HG02763 (cell line): ENCODE measurements at regions not wholly inside any gene's neighbourhood (a gene's known extent, or its start where the extent isn't known, plus 50 kb on each side); places are given as distances from the start of the nearest gene placed in this dataset.

Experiments
- ATAC-seq: cut with Tn5 transposase; IDR thresholded peaks from one replicate; pipeline ENCODE4 v1.9.1; 2021; ENCODE audit warnings: mild to moderate bottlenecking, moderate library complexity; ENCODE audit not compliant: unreplicated experiment

DNA sequence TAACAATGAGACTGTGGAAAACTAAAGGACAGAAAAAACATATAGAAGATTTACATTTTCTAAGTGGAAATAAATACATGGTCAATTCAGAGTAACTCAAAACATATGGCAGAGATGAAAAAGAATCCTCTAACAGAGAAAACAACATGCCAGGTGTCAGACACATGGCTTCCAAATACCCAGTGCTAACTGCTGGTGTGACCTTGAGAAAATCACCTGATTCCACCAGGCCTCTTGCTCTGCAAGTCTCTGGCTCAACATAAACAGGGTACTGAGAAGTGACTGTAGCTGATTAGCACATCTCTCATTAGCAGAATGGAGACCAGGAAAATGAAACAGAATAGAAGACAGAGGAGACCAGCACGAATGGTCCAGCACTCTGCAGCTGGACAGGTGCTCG lies 210.8 kb downstream of the HNMT start:
- no peak for ATAC-seq

DNA sequence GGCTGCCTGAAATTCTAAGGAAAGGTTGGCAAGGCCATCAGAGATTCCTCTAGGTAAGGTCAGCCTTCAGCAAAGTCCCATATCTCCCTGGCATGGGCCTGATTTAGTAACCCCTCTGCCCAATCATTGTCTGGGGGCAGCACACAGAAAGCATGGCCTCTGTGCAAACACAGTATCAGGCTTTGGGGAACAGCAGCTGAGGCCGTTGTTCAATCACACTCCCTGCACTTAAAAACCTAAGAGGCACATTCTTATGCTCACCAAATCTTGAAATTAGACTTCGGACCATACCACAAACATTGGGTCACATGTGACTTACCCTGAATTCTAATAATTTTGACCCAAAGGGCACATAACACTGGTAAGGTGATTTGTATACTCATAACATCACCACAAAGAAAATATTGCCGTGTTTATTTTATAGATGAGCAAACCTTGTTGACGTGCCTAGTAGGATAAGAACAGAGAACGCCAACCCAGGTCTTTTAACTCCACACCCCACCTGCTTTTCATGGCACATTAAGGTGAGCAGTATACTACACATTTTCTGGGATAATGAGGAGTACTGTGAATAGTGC lies 212.7 kb downstream of the HNMT start:
- ATAC-seq: no peak

DNA sequence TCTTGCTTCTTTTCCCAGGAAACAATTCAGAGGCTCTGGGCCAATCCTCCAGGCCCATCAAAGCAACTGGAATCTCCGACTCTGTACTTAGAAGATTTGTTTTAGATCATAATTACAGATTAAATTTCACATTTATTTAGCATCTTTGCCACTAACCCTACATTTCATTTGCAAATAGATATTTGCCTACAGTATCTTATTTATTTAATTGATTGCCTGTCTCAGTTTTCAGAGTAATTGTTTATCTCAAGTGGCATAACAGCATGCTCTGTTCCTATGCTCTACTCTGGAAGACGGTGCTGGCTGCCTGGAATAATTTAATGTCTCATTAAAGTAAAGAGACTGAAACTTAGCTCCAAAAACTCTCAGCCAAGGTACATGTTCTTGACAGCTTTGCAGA lies 213.4 kb downstream of the HNMT start:
- ATAC-seq: no peak

DNA sequence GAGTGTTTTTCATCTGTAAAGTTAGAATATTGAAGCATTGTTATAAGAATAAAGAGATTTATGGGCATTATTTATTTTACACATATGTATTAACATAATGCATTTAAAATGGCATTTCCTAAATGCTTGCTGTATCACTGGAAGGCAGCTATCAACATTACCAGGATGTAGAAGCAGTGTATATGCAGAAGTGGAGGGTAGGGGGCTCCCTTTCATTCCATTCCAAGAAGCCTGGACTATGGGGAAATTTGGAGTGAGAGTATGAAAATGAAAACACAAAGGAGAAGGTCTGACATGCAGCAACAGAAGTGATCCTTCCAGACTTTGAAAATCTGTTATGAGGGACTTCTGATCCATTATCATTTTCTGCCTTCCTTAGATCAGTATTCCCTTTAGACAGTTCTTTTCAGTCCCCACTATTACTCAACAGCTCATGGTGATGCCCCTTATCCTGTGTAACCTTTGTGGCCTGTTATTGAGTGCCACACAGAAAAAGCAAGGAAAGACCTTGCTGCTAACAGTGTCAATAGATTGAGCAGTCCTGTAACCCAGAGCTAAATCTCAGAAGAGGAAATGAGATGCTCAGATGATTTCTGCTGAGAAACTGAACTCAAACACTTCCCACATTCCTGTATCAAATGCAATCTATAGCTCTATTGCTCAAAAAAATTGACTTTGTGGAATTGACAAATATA lies 216.6 kb downstream of the HNMT start:
- no peak for ATAC-seq

DNA sequence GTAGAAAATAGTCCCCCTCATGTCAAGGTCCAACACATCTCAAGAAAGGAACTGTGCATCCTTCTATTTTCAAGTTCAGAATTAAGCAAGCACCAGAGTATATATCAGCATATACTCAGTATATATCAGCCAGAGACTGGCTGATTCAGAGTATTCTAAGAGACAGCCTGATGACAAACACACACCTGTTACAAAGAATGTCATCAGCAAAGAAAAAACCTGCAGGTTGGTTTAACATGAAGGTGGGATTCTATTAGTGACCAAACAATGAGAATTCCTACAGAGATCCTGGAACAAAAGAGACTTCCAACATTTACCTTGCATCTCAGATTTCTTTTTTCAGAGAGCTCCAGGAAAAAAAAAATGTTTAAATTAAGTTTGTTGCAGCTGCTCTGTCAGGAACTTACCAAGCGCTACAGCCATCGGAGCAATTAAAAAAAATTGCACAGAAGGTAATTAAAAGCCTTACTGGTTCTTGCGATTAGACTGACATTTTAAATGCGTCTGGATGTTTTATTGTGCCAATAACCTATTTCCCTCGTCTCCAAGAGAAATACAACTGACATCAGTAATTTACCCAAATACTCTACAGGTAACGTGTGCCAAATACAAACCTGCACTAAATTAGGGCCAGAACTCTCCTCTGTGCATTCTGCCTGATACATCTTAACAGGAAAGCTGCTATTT lies 218.1 kb downstream of the HNMT start:
- ATAC-seq: no peak

DNA sequence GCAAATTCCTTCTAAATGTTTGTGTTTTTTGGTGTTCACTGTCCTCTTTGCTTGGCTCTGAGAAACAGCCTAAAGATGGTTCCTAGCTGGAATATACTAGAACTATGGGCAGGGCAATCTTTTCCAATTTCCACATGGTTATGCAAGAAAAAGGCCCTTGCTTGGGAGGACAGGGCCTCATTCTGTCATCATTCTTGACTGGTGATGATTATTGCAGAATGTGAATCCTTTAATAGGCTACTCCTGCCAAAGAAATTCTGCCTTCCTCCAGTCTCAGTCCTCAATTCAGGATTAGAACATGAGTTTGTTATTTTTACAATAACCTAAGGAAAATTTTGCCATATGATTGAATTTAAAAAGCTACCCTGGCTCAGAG lies 218.7 kb downstream of the HNMT start:
- ATAC-seq: no peak

DNA sequence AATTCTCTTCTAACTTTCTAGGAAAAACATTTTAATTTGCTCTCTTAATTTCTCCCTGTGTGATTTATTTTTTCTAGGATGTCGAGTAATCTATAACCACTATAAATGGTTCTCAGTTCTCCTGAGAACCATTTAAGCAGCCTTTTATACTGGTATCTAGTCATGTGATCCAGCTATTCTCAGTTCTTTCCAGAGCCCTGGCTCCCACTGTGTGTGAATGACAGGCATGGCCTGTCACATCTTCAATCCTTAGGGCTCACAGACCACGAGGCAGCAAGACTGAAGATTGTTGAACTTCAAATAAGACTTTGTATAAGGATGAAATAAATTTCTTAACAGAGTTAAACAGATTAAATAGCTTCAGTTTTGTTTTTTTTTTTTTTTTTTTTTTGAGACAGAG lies 219.4 kb downstream of the HNMT start:
- ATAC-seq: no peak

DNA sequence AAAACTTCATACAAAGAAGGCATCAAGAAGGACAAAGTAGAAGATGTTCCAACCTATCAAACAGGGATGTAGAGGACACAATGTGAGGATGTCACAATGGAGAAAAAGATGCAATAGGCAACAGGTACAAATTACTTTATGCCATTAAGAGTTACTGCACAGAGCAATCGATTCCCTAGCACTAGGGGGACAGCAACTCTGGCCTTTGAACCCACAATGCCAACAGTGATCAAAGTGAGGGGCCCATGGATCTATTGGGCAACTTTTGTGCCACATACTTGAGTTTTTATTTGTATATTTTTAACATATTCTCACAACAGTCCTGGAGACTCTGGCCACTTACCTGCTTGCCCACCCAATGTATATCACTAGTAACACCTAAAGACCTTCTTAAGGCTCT lies 220.2 kb downstream of the HNMT start:
- no peak for ATAC-seq

DNA sequence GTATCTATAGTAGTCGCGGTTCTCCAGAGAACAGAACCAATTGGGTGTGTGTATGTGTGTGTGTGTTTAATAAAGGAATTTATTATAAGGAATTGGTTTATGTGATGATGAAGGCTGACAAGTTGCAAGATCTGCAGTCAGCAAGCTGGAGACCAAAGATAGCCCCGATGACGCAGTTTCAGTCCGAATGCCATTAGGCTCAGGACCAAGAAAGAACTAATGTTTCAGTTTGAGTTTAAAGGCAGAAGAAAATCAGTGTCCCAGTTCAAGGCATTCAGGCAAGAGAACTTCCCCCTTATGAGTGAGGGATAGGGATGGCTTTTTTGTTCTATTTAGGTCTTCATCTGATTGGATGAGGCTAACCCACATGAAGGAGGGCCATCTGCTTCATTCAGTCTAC lies 221.6 kb downstream of the HNMT start:
- no peak for ATAC-seq

DNA sequence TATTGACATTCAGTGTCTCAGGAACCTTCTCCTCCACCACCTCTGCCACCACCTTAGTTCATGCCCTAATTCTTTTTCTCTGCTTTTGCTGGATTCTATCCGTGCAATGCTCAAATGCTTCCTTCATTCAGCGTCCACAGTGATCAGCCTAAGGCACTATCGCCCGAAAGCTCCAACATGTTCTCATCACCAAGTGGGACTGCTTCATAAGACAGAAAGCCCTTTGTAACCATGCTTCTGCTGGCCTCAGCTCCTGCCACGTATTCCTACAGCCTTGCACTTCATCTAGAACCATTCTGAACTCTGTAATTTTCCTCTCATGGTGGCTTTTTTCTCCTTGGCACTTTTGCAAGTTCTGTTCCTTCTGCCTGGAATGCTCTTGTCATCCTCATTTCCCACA lies 222.9 kb downstream of the HNMT start:
- ATAC-seq: no peak

DNA sequence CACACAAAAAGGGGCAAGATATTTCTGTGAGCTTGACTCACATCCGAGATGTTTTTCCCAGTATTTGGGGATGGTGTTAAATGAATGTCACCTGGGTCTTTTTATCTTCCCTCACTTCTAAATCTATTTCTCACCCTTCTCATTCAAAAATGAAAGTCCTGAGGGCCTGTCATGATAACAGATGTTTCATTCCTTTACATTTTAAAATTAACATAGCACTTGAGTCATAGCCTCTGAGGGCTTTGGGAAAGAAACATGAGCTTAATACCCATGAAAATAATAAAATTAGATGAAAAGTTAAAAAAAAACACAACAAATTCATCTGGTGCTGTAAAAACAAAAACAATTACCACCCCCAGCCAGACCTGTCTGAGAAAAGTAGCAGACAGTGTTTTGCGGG lies 226.7 kb downstream of the HNMT start:
- ATAC-seq: no peak

DNA sequence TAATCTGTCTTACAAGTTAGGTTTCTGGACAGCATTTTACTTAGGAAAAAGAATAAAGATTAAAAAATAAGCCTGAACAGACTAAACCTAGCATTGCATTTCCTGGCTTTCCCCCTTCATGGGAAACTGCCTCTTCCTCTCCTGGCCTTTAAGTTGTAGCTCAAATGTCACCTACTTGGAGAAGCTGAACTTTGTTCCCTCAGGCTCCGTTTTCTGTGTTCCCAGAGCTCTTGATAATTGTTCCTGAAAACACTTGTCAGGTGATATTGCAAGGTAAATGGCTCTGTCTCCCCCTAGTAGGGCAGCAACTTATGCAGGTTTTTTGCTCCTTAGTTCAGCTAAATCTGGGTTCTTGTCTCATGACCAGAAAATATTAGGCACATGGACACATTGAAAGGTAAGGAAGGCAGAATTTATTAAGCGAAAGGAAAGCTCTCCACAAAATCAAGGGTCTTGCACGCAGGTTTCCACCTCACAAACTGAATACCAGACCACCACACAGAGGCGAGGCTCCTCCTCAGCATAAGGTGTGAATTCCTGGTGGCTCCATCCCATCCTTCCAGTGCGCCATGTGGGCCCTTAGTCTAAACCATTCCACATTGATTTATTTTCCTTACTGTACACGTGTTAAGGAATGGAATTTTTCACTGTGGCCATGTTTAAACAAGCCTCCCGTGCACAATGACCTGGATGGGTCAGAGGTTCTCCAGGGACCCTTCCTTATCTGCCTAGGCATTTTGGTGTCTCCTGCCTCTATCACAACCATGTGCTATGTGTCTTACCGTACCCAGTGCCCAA lies 229.3 kb downstream of the HNMT start:
- ATAC-seq: no peak

DNA sequence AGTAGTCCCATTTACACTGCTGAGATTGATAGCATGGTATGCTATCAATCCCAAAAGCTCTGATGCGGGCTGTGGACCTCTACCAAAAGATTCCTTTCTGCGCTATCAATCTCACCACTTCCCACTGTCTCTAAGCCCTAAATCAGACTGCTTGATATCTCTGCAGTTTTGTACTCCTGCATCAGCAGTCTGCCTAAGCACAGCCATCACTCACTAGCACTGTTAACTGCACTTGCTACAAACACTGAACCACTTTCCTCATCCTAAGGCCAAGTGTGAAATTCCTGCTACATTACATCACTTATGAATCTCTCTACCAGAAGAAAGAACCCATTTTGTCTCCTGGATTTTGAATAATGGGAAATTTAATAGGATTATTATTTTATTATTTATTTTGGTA lies 237.0 kb downstream of the HNMT start:
- ATAC-seq: no peak

DNA sequence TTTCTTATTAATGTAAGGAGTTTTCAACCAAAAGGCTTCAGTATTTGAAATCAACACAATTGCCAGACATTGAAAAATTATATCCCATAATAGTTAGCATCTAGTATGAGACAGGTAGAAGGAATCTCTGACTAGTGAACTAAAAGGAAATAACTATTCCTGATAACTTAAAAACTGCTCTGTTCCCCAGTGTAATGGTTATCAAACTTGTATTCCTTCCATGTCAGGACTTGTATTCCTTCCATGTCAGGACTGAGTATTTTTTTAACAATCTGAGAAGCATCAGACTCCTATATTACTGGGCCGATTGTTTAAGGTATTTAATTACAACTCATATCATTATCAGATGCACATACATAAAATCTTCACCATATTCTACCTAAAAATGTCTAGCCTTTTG lies 238.5 kb downstream of the HNMT start:
- ATAC-seq: no peak

DNA sequence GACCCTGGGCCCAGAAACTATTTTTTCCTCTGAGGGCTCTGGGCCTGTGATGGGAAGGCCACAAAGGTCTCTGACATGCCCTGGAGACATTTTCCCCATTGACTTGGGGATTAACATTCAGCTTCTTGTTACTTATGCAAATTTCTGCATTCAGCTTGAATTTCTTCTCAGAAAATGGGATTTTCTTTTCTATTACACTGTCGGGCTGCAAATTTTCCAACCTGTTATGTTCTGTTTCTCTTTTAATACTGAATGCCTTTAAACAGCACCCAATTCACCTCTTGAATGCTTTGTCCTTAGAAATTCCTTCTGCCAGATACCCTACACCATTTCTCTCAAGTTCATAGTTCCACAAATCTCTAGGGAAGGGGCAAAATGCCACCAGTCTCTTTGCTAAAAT lies 241.0 kb downstream of the HNMT start:
- ATAC-seq: no peak

DNA sequence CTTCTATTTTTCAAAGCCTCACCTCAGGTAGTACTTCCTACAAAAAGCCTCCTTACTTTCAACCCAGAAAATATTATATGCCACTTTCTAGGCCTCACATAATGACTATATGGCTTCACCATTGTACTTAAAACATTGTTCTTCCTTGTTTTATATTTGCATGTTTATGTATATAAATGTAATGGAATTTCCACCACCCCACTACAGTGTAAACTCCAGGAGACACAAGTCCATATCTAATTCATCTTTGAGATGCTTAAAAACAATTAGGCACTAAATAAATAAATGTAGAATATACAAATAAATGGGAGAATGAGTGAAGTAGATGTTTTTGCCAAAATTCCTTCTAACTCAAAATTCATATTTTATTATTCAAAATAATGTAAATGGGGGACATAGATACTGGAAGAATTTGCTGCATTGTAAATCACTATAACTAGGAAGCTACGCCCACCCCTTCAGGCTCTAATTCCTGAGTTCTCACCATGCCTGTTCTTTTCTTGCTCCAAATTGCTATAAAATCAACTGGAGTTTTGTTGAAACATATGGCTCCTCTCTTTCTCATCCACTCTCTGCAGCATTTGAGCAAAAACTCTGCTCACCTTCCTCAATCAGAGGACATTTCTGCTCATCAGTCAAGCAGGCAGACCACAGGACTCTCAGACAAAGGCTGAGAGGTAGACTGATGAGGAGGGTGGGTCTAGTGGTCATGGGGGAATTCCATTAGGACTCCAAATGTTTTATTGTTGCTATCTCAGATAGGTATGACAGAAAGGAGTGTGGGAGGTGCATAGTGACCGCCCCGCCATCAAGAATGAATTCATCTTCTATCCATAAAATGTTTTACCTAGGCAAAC lies 243.0 kb downstream of the HNMT start:
- no peak for ATAC-seq

DNA sequence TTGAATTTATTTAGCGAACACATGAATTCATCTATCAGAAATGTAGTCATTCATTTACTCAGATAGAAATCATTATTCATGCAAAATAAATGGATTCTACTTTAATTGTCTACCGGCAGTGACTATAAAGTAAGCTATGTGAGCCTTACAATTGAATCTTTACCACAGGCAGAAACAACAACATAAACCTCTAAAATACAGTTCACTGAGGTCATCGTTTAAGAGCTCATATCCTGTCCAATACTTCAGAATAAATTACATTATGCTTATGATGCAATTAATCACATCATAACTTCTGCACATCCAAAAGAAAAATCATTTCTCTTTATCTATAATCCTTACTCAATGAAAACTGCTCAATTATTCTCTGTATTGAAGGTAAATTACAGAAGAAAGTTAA lies 244.7 kb downstream of the HNMT start:
- no peak for ATAC-seq

DNA sequence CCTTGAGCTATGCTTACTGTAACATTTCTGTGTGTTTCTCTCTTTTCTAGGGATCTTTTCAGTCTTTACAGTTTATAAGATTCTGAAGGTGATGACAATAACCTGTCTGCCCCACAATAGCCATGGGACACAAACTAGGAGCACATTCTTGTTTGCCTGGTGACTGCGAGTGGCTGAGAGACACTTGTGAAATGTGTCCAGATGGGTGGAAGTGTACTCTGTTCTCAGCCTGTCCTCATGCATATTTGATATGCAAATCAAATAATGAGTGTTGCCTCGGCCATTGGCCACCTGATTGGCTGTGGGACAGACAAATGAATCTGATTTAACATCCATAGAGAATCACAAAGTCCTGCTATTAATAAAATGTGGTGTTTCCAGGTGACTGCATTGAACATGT lies 246.2 kb downstream of the HNMT start:
- no peak for ATAC-seq

DNA sequence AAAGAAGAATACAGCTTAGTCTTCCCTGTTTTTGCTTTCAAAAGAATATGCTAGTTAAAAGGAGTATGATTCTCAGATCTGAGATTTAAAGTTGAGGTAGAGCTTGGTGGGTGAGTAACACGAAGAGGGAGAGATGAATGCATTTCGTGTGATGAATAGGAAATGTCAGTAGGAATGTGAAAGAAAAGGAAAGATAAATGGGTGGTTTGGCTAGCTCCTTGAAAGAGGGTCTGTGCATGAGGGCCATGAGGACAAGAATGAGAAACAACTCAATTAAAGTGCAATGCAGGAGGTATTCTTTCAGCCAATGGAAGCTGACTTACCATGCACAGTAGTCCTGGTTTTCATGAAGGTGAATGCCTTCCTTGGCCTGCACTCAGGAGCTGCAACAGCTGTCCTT lies 248.2 kb downstream of the HNMT start:
- ATAC-seq: no peak

DNA sequence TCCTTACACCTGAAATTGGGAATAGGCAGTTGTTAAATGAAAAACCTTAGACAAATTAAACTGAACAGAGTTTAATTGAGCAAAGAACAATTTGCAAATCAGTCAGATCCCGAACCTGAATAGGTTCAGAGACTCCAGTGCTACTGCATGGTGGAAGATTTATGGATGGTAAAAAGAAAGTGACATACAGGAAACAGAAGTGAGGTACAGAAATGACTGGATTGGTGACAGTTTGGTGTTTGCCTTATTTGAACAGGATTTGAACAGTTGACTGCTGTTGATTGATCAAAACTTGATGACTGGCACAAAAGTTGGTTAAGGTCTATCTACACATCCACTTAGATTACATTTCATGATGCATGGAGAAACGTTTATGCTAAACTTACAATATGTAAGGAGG lies 248.8 kb downstream of the HNMT start:
- no peak for ATAC-seq

DNA sequence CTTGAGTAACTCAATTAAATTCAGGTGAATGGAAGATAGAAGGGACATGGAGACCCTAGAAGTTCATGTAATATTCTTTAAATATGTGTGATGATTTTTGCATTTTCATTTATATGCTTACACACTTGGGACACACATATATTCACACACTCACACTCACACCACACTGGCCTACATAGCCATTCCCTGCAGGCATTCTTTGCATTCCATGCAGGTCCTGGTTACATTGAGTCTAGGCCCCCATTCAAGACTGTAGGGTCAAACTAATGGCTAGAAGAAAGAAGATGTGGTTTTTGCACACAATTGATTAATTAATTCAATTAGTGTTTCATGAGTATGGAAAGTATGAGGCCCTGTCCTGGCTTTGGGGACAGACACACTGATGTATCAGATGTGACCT lies 249.4 kb downstream of the HNMT start:
- no peak for ATAC-seq
